Activated CD4-positive, alpha-beta T cell treated with anti-CD3 and anti-CD28 coated beads for 36 hours (primary cell): ENCODE measurements at regions not wholly inside any gene's neighbourhood (a gene's known extent, or its start where the extent isn't known, plus 50 kb on each side); places are given as distances from the start of the nearest gene placed in this dataset.

Experiments
- ATAC-seq: fragments of 200-7000 bp; cut with Tn5 transposase; one replicate; pipeline ENCODE4 v1.10.0; 2021; ENCODE audit warnings: mild to moderate bottlenecking, moderate library complexity
- CTCF ChIA-PET: fragments of 350-600 bp; sonication (Branson Sonifier 250); formaldehyde crosslinking; loops from one replicate; lab custom pipeline; 2021; ENCODE audit warnings: antibody characterized with exemption; lab: Charles Lee
- POLR2A ChIA-PET: fragments of 350-600 bp; sonication (Branson Sonifier 250); formaldehyde crosslinking; loops from one replicate; lab custom pipeline; 2021; ENCODE audit warnings: antibody characterized with exemption, inconsistent platforms; lab: Charles Lee
- DNase-seq: peaks from one replicate; pipeline ENCODE4 v3.0.0-alpha.2; 2020
- H3K27ac Mint-ChIP-seq: one replicate; pipeline ENCODE4 v1.8.0; 2021; ENCODE audit warnings: mixed read lengths
- H3K27me3 Mint-ChIP-seq: one replicate; pipeline ENCODE4 v1.8.0; 2021; ENCODE audit warnings: mixed read lengths
- H3K36me3 Mint-ChIP-seq: one replicate; pipeline ENCODE4 v1.8.0; 2021; ENCODE audit warnings: low read depth, mixed read lengths
- H3K4me1 Mint-ChIP-seq: one replicate; pipeline ENCODE4 v1.8.0; 2021; ENCODE audit warnings: mixed read lengths
- H3K4me3 Mint-ChIP-seq: one replicate; pipeline ENCODE4 v1.8.0; 2021; ENCODE audit warnings: mild to moderate bottlenecking, moderate library complexity, mixed read lengths
- H3K9me3 Mint-ChIP-seq: one replicate; pipeline ENCODE4 v1.8.0; 2021; ENCODE audit warnings: low read depth, mixed read lengths
- intact Hi-C, 2 experiments: fragments of 100-400 bp; cut with DNase I in 1 of 2; cut with micrococcal nuclease in 1 of 2; formaldehyde crosslinking; loops; one replicate each; pipeline versions ENCODE4 v1.14.2 to v1.15.1; 2022 to 2024; cut with DNase I, micrococcal nuclease

- intact Hi-C loops, result no loop called here
- peaks cover 2% of the 10 kb centered on the region for H3K27me3 Mint-ChIP-seq
- DNase-seq, result no peak
- peaks cover 9% of the 10 kb centered on the region for H3K4me1 Mint-ChIP-seq
- H3K4me3 Mint-ChIP-seq, result no peak overlapping the region
- H3K36me3 Mint-ChIP-seq, result no peaks in the 10 kb centered on the region
- no peaks in the 10 kb centered on the region for H3K9me3 Mint-ChIP-seq
- CTCF ChIA-PET, result interaction anchor here (0.5 to 0.9 kb wide), 4 partner anchors 17 to 1100 kb away, joined by 3 to 4 read pairs (median 3); no protein-coding TSS in a partner anchor
- no peak for ATAC-seq
- H3K27ac Mint-ChIP-seq, result no peak overlapping the region
- POLR2A ChIA-PET, result no interaction called here
Measured at GRCh38 chr9:89805571-89806292, 200.9 kb downstream of the GADD45G start.

GRCh38 chr9:89806371-89807100 lies 201.7 kb downstream of the GADD45G start:
- ATAC-seq, result no peak
- Mint-ChIP-seq H3K4me3 (no peak overlapping the region), H3K9me3 (no peaks in the 10 kb centered on the region), H3K36me3 (no peaks in the 10 kb centered on the region), H3K27ac (no peak overlapping the region), H3K27me3 (peaks cover 2% of the 10 kb centered on the region), H3K4me1 (peaks cover 9% of the 10 kb centered on the region)
- DNase-seq, result no peak
- ChIA-PET CTCF (no interaction called here), POLR2A (no interaction called here)
- intact Hi-C loops, result no loop called here

- ATAC-seq (no peak), DNase-seq (no peak)
- peaks cover 2% of the 10 kb centered on the region for H3K27me3 Mint-ChIP-seq
- H3K4me3 Mint-ChIP-seq, result no peak overlapping the region
- H3K9me3 Mint-ChIP-seq, result no peaks in the 10 kb centered on the region
- peaks cover 9% of the 10 kb centered on the region for H3K4me1 Mint-ChIP-seq
- intact Hi-C loops, result no loop called here
- H3K36me3 Mint-ChIP-seq, result no peaks in the 10 kb centered on the region
- ChIA-PET POLR2A (no interaction called here), CTCF (no interaction called here)
- no peak overlapping the region for H3K27ac Mint-ChIP-seq
Measured at GRCh38 chr9:89807101-89807395, 202.2 kb downstream of the GADD45G start.

GRCh38 chr9:89807682-89808075 lies 202.9 kb downstream of the GADD45G start:
- intact Hi-C loops, result no loop called here
- Mint-ChIP-seq H3K9me3 (no peaks in the 10 kb centered on the region), H3K36me3 (no peaks in the 10 kb centered on the region), H3K4me3 (no peak overlapping the region), H3K27me3 (no peaks in the 10 kb centered on the region), H3K4me1 (peaks cover 9% of the 10 kb centered on the region), H3K27ac (no peak overlapping the region)
- DNase-seq (no peak), ATAC-seq (no peak)
- ChIA-PET POLR2A (no interaction called here), CTCF (no interaction called here)

GRCh38 chr9:89808076-89808755 lies 203.4 kb downstream of the GADD45G start:
- POLR2A ChIA-PET, result no interaction called here
- DNase-seq, result no peak
- CTCF ChIA-PET, result no interaction called here
- ATAC-seq, result no peak
- no peak overlapping the region for H3K4me3 Mint-ChIP-seq
- no peak overlapping the region for H3K27ac Mint-ChIP-seq
- no peaks in the 10 kb centered on the region for H3K9me3 Mint-ChIP-seq
- H3K4me1 Mint-ChIP-seq, result peaks cover 9% of the 10 kb centered on the region
- no peaks in the 10 kb centered on the region for H3K36me3 Mint-ChIP-seq
- intact Hi-C loops, result no loop called here
- no peaks in the 10 kb centered on the region for H3K27me3 Mint-ChIP-seq

- ATAC-seq, result no peak
- Mint-ChIP-seq H3K4me1 (peaks cover 9% of the 10 kb centered on the region), H3K9me3 (no peaks in the 10 kb centered on the region), H3K27me3 (no peaks in the 10 kb centered on the region), H3K27ac (no peak overlapping the region), H3K4me3 (no peak overlapping the region), H3K36me3 (no peaks in the 10 kb centered on the region)
- no peak for DNase-seq
- ChIA-PET CTCF (no interaction called here), POLR2A (no interaction called here)
- intact Hi-C loops, result no loop called here
Measured at GRCh38 chr9:89808756-89809181, 204.0 kb downstream of the GADD45G start.

- DNase-seq (no peak), ATAC-seq (no peak)
- H3K4me3 Mint-ChIP-seq, result no peak overlapping the region
- H3K27me3 Mint-ChIP-seq, result no peaks in the 10 kb centered on the region
- ChIA-PET CTCF (no interaction called here), POLR2A (no interaction called here)
- H3K4me1 Mint-ChIP-seq, result peaks cover 7% of the 10 kb centered on the region
- H3K36me3 Mint-ChIP-seq, result no peaks in the 10 kb centered on the region
- no peaks in the 10 kb centered on the region for H3K9me3 Mint-ChIP-seq
- intact Hi-C loops, result no loop called here
- no peak overlapping the region for H3K27ac Mint-ChIP-seq
Measured at GRCh38 chr9:89810431-89810830, 205.6 kb downstream of the GADD45G start.

GRCh38 chr9:89811356-89811755 lies 206.5 kb downstream of the GADD45G start:
- Mint-ChIP-seq H3K4me1 (peaks cover 7% of the 10 kb centered on the region), H3K36me3 (no peaks in the 10 kb centered on the region), H3K27me3 (no peaks in the 10 kb centered on the region), H3K4me3 (no peak overlapping the region), H3K27ac (no peak overlapping the region), H3K9me3 (no peaks in the 10 kb centered on the region)
- ATAC-seq (no peak), DNase-seq (no peak)
- CTCF ChIA-PET, result no interaction called here
- intact Hi-C loops, result no loop called here
- POLR2A ChIA-PET, result interaction anchor here (0.6 kb wide), 1 partner anchor 433 kb away, joined by 4 read pairs; no protein-coding TSS in a partner anchor

GRCh38 chr9:89811886-89812450 lies 207.2 kb downstream of the GADD45G start:
- CTCF ChIA-PET, result no interaction called here
- intact Hi-C loops, result no loop called here
- POLR2A ChIA-PET, result no interaction called here
- no peaks in the 10 kb centered on the region for H3K36me3 Mint-ChIP-seq
- no peaks in the 10 kb centered on the region for H3K27me3 Mint-ChIP-seq
- peaks cover 5% of the 10 kb centered on the region for H3K4me1 Mint-ChIP-seq
- H3K9me3 Mint-ChIP-seq, result no peaks in the 10 kb centered on the region
- H3K27ac Mint-ChIP-seq, result no peak overlapping the region
- H3K4me3 Mint-ChIP-seq, result no peak overlapping the region
- DNase-seq (no peak), ATAC-seq (no peak)

- Mint-ChIP-seq H3K27ac (no peak overlapping the region), H3K36me3 (no peaks in the 10 kb centered on the region), H3K27me3 (no peaks in the 10 kb centered on the region), H3K4me1 (peaks cover 5% of the 10 kb centered on the region), H3K4me3 (no peak overlapping the region), H3K9me3 (no peaks in the 10 kb centered on the region)
- ATAC-seq, result no peak
- CTCF ChIA-PET, result no interaction called here
- intact Hi-C loops, result no loop called here
- POLR2A ChIA-PET, result no interaction called here
- DNase-seq, result no peak
Measured at GRCh38 chr9:89812556-89813181, 207.9 kb downstream of the GADD45G start.

- no peak overlapping the region for H3K4me3 Mint-ChIP-seq
- no peaks in the 10 kb centered on the region for H3K36me3 Mint-ChIP-seq
- POLR2A ChIA-PET, result no interaction called here
- H3K27me3 Mint-ChIP-seq, result no peaks in the 10 kb centered on the region
- peaks cover 5% of the 10 kb centered on the region for H3K4me1 Mint-ChIP-seq
- CTCF ChIA-PET, result no interaction called here
- H3K9me3 Mint-ChIP-seq, result no peaks in the 10 kb centered on the region
- no peak overlapping the region for H3K27ac Mint-ChIP-seq
- intact Hi-C loops, result no loop called here
- ATAC-seq (no peak), DNase-seq (no peak)
Measured at GRCh38 chr9:89813482-89813881, 208.7 kb downstream of the GADD45G start.
